Left ventricle myocardium superior (tissue), 1 donor: ENCODE measurements at regions not wholly inside any gene's neighbourhood (a gene's known extent, or its start where the extent isn't known, plus 50 kb on each side); places are given as distances from the start of the nearest gene placed in this dataset.

ENCODE experiments used
- ATAC-seq: fragments of 200-7000 bp; cut with Tn5 transposase; one replicate; pipeline ENCODE4 v1.9.1; 2020; ENCODE audit warnings: mild to moderate bottlenecking, moderate library complexity
- DNase-seq: peaks from one replicate; pipeline ENCODE4 v3.0.0-alpha.2; 2020
- intact Hi-C: fragments of 100-400 bp; cut with micrococcal nuclease; formaldehyde crosslinking; loops from one replicate; pipeline ENCODE4 v1.11.0; 2022
- donor health status: DM: no; HTN: yes; CAD: no; lungs with severe emphysema.

GRCh38 chr11:97814325-97814959, 1206.3 kb upstream of the CNTN5 start:
- intact Hi-C loops: no loop called here
- no peak for DNase-seq
- peak; percentile 95 for ATAC-seq

DNA sequence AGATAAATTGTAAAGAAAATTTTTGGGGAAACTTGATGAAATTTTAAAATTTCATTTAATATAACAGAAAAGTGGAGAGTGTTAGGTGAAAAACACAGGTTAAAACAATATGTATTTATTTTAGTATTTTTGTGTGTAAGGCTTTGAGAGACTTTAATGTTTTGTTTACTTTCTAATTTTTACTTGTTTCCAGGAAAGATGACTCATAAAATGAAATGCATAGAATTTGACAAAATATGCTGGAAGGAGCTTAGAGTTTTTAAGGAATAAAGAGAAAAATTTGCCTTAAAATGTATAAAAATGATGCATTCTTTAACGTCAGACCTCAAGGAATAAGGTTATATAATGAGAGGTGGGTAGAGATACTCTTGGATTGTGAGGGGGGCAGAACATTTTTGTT, 1205.1 kb upstream of the CNTN5 start:
- intact Hi-C loops: no loop called here
- ATAC-seq: no peak
- DNase-seq: no peak

DNA sequence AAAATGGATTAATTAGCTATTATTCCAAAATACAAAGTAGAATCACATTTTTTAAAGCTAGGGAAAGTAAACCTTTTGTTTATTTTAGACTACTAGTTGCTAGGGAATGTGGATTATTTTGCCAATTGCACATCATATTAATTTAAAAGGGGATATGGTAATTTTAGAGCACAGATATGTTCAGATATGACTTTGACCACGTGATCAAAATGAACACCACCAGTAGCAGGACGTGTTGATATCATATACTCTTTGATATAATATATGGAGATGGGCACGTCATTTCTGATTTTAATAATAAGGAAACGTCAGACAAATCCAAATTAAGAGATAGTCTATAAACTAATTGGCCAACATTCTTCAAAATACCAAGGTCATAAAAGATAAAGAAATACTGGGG, 1188.3 kb upstream of the CNTN5 start:
- no peak for DNase-seq
- no peak for ATAC-seq
- intact Hi-C loops: no loop called here

DNA sequence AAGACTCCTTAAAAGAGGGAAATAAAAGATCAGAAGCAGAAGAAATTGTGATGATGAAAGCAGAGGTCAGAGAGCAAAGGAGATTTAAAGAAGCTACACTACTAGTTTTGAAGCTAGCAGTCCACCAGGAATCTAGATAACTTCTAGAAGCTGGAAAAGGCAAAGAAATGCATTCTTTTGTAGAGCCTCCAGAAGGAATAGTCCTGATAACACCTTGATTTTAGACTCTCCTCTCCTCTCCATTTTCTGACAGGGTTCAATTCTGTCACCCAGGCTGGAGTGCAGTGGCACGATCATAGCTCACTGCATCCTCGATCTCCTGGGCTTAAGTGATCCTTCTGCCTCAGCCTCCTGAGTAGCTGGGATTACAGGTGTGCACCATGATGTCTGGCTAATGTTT, 1187.3 kb upstream of the CNTN5 start:
- intact Hi-C loops: no loop called here
- no peak for ATAC-seq
- no peak for DNase-seq

DNA sequence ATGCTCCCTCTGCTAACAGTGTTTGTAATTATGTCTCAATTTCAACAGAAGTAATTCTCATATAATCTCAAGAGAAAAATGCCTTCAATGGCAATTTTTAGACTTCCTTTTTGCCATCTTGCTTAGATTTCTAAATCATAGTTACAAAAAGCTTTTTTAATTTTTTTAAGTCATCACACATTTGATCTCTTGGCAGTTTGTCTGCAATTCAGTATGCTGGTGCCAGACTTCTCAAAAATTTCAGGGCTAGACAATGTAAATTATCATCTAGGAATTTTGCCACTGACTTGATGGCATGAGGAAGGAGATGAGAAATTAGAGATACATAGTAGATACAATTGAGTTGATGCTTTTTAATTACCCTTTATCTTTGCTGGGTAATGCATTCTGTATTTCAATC, 1176.7 kb upstream of the CNTN5 start:
- ATAC-seq: no peak
- DNase-seq: no peak
- intact Hi-C loops: no loop called here

DNA sequence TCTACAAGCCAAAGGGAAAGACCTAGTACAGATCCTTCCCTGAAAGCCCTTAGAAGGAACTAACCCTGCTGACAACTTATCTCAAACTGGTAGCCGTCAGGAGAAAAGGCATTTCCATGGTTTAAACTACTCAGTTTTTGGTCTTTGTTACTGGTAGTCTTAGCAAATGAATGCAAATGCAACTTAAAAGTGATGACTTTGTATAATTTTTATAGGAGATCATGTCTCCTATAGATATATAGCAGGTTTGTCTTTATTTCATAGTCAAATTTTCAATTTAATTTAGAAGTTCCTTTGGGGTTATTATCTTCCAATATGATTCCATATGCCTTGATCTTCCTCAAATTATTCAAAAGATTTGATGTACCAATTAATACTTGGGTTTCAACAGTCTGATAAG, 1173.0 kb upstream of the CNTN5 start:
- intact Hi-C loops: no loop called here
- DNase-seq (no peak), ATAC-seq (no peak)

- ATAC-seq (no peak), DNase-seq (no peak)
- intact Hi-C loops: no loop called here
These were observed 1170.0 kb upstream of the CNTN5 start for GRCh38 chr11:97850701-97851100.

DNA sequence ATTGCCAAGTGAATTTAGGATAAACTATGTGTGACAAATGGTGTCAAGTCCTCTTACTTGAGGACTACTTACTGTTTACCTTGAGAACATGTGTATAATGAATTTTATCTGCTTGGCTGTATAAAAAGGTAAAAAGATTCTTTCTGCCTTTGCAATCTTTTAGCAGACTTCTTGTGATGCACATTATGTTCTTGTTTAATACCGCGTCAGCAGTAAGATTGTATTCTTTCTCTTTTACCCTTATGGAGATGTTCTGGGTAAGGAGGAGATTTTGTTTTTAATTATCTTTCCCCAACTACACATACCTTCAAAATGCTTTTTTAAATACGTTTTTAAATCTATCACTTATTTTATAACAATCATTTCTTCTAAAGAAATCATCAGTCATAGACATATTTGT, 1166.4 kb upstream of the CNTN5 start:
- no peak for ATAC-seq

GRCh38 chr11:97854877-97855276, 1165.9 kb upstream of the CNTN5 start:
- intact Hi-C loops: no loop called here
- no peak for DNase-seq
- ATAC-seq: no peak

More for the DNA sequence above, 1166.4 kb upstream of the CNTN5 start:
- no peak for DNase-seq
- intact Hi-C loops: no loop called here

DNA sequence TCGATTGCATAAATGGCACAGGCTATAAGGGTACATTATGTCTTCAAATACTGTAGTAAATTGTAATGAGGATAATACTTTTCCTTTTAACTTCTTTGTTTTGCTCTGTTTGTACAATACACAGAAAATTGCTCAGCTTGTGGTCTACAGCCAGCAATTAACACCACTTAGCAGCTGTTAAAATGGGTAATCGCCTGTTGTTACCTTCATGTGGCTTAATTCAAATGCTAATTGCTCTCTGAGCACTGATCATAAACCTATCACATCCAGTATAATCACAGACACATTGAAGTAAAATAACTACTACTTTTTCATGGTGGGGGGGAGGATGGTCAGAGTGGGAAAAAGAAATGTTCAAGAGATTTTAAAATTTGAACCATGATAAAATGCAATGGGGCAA, 1164.1 kb upstream of the CNTN5 start:
- no peak for DNase-seq
- ATAC-seq: no peak
- intact Hi-C loops: no loop called here

DNA sequence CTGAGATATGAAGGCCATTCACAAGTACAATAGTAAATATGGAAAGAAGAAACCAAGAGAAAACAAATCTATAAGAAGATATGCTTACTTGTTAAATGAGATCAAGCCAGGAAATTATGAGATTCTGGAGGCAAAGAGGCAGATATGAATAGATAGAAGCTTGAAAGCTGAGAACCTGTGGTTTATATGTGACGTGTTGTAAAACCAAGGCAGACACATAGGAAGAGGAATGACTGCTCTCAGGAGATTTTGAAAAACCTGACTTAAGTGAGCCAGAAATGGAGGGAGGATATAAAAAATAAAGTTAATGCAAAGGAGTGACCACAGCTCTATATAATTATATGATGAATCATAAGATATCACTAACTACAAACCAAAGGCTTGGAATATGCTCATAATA, 1160.5 kb upstream of the CNTN5 start:
- no peak for ATAC-seq
- intact Hi-C loops: no loop called here
- DNase-seq: no peak

- intact Hi-C loops: no loop called here
- ATAC-seq (no peak), DNase-seq (no peak)
These were observed 1158.7 kb upstream of the CNTN5 start for GRCh38 chr11:97862021-97862420.

- no peak for ATAC-seq
- no peak for DNase-seq
- intact Hi-C loops: no loop called here
These were observed 1155.2 kb upstream of the CNTN5 start for GRCh38 chr11:97865424-97866012.

- intact Hi-C loops: no loop called here
- no peak for ATAC-seq
- no peak for DNase-seq
These were observed 1148.9 kb upstream of the CNTN5 start for GRCh38 chr11:97871816-97872215.

DNA sequence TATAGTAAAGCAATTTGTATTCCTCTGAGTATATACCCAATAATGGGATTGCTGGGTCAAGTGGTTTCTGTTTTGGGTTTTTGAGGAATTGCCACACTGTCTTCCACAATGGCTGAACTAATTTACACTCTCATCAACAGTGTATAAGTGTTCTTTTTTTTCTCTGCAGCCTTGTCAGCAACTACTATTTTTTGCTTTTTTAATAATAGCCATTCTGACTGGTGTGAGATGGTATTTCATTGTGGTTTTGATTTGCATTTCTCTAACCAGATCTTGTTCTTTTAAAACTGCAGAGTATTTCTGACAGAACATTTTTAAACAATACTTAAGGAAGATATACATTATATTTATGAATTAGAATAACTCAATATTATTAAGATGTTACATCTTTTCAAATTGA, 1140.5 kb upstream of the CNTN5 start:
- no peak for ATAC-seq
- intact Hi-C loops: no loop called here
- DNase-seq: no peak

DNA sequence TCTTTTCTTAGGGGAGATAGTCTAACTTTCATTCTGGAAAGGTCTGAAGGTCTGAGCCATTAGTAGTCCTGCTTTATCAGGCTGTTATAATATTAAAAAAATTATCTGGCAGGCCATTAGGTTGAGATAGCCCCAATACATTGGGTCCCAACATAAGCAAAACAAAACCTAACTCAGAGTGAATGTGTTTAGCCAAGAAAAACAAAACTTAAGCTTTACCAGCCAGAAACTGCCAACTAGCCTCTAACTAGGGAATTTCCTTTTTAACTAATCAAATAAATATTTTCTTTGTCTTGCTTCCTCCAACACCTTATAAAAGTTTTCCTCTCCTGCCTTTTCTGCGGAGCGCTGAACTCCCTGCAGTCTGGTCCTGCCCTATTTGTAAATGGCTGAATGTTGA, 1137.7 kb upstream of the CNTN5 start:
- intact Hi-C loops: no loop called here

DNA sequence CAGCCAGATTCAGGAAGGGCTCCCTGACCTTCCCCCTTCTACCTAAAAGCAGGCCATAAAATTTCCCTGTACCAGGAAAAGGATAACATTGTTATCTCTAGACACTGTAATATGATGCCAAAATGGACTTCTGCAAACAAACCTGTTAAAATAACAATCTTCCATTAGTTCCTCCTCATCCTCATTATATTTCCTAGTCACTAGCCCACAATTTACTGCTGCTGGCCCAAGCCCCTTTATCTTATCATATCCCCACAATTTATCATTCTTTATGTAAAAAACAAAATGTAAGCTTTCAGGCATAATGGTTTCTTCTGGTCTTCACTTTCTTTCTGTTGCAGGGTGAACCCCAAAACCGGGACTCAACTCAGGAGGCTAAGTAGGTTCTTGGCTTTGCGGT, 1132.1 kb upstream of the CNTN5 start:
- DNase-seq (no peak), ATAC-seq (no peak)
- intact Hi-C loops: no loop called here

More for the DNA sequence above, 1137.7 kb upstream of the CNTN5 start:
- no peak for DNase-seq
- ATAC-seq: no peak

DNA sequence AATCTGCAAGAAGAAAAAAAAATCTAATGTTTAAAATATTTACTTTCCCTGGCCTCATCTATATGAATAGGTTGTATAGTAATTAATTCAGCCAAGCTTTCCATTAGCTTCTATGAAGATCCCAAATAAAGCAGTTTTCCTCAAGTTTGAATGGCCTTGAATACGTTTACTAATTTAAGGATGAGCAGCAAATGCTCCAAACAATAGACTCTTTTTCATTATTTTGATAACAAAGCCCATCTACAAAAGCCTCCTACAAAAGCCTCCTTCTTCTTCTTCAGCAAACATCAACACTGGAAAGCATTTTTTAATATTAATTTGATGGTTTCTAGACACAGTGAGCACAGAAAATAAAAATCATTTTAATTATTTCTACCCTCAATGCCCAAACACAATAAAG, 1130.3 kb upstream of the CNTN5 start:
- DNase-seq (no peak), ATAC-seq (no peak)
- intact Hi-C loops: no loop called here

DNA sequence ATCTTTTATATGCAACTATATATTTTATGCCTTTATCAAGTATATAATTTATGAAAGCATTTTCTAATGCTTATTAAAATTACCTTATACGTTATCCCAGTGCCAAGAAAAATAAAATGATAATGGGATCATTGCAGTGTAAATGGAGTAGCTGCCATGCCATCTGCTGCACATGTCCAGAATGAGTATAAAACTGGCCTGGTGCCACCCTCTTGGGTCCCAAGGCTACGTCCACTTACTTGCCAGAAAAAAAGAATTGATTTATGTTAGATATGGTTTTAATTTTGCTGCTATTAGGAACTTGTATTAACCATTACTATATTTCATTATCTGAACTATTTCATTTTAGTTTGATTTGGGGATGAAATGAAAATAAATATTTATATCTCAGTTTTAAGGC, 1127.1 kb upstream of the CNTN5 start:
- ATAC-seq: no peak
- intact Hi-C loops: no loop called here
- no peak for DNase-seq

- DNase-seq: no peak
- ATAC-seq: no peak
- intact Hi-C loops: no loop called here
These were observed 1125.8 kb upstream of the CNTN5 start for GRCh38 chr11:97894978-97895377.

- intact Hi-C loops: no loop called here
- ATAC-seq: peak; percentile 82
- DNase-seq: peak; percentile 28
These were observed 1125.2 kb upstream of the CNTN5 start for GRCh38 chr11:97895572-97895971.

- no peak for DNase-seq
- no peak for ATAC-seq
- intact Hi-C loops: no loop called here
These were observed 1117.9 kb upstream of the CNTN5 start for GRCh38 chr11:97902828-97903227.
